Esophagus squamous epithelium (tissue), 5 donors: ENCODE measurements at regions not wholly inside any gene's neighbourhood (a gene's known extent, or its start where the extent isn't known, plus 50 kb on each side); places are given as distances from the start of the nearest gene placed in this dataset.
"Not testable (repeated sequence)": the region's sequence is repeated elsewhere in the genome, so short reads cannot be mapped to it uniquely, and the experiment has no call there.

Experiments used
- DNase-seq: peaks from one replicate; lab custom pipeline; 2025; lab: John Stamatoyannopoulos, UW
- H3K27ac ChIP-seq, 4 donors: fragments of 200-600 bp; sonication (generic); one replicate each; pipeline ENCODE4 v1.5.1; 2016 to 2019; ENCODE audit warnings: mild to moderate bottlenecking in 1 of 4
- H3K27me3 ChIP-seq, 4 donors: fragments of 200-600 bp; sonication (generic); 1 replicate in 3 of 4; 2 replicates in 1 of 4; pipeline versions ENCODE4 v1.5.1 to v1.6.0; 2017 to 2021; ENCODE audit warnings: antibody characterized with exemption in 1 of 4
- H3K36me3 ChIP-seq, 3 donors: fragments of 200-600 bp; sonication (generic); one replicate each; pipeline ENCODE4 v1.5.1; 2016 to 2019
- H3K4me1 ChIP-seq, 3 donors: fragments of 200-600 bp; sonication (generic); one replicate each; pipeline ENCODE4 v1.5.1; 2017 to 2019
- H3K4me3 ChIP-seq, 4 donors: fragments of 200-600 bp; sonication (generic); 1 replicate in 3 of 4; 2 replicates in 1 of 4; pipeline ENCODE4 v1.5.1; 2016 to 2019; ENCODE audit warnings: mild to moderate bottlenecking in 2 of 4, moderate library complexity in 1 of 4
- H3K9me3 ChIP-seq, 3 donors: fragments of 200-600 bp; sonication (generic); one replicate each; pipeline ENCODE4 v1.5.1; 2016 to 2019
- CTCF ChIP-seq, 6 experiments: fragments of 450-650 bp in 4 of 6; fragments of 200-600 bp in 2 of 6; sonication (generic) in 2 of 6; IDR thresholded peaks; one replicate each; pipeline ENCODE4 v1.5.1; 2016 to 2019; ENCODE audit warnings: antibody characterized with exemption in 6 of 6, mild to moderate bottlenecking in 4 of 6, moderate library complexity in 4 of 6
- POLR2A ChIP-seq, 4 donors: fragments of 450-650 bp; IDR thresholded peaks; one replicate each; pipeline ENCODE4 v1.6.1; 2017; ENCODE audit warnings: antibody characterized with exemption in 4 of 4, mild to moderate bottlenecking in 4 of 4, moderate library complexity in 3 of 4
- WGBS, 2 donors: methylation state at CpG; one replicate each; pipeline ENCODE4 v1.1.5; 2018; 5-methylcytosine and 5-hydroxymethylcytosine counted together
- intact Hi-C: fragments of 100-400 bp; cut with DNase I; formaldehyde crosslinking; loops from one replicate; pipeline ENCODE4 v1.15.0; 2022
- donor health status: DM: yes; HTN: yes; CAD: no.

DNA sequence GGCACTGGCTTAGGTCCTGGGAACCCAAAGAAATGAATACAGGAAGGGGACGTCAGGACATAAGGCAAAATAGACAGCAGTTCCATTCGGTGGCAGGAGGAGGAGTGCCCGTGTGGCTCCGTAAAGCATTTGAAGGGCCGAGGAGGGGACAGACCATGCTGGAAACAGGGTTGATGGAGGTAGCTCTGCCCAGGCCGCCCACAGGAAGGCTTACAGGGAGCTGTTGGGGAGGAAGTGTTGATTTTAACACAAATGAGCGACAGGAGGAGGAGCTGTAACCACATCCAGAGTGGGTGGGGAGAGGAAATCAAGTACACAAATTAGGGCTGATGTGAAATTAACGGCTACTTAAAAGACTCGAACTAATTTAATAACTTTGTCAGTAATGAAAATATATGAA is 54.6 kb downstream of the RBFOX3 start:
- H3K4me3 ChIP-seq, result no peak overlapping the region
- no peaks in the 10 kb centered on the region for H3K4me1 ChIP-seq
- DNase-seq, result no peak
- H3K27me3 ChIP-seq, result peaks cover 0 to 53% (median 0%) of the 10 kb centered on the region in 4 donors
- intact Hi-C loops, result no loop called here
- H3K9me3 ChIP-seq, result no peaks in the 10 kb centered on the region
- TF ChIP-seq CTCF (IDR thresholded peaks at IDR 0.05), result no peak
- TF ChIP-seq POLR2A (IDR thresholded peaks at IDR 0.05), result no peak
- no peak overlapping the region for H3K27ac ChIP-seq
- no peaks in the 10 kb centered on the region for H3K36me3 ChIP-seq
- whole genome bisulfite sequencing, 2 donors, result 25 to 48% methylated on average over 9 of the region's 9 CpGs

DNA sequence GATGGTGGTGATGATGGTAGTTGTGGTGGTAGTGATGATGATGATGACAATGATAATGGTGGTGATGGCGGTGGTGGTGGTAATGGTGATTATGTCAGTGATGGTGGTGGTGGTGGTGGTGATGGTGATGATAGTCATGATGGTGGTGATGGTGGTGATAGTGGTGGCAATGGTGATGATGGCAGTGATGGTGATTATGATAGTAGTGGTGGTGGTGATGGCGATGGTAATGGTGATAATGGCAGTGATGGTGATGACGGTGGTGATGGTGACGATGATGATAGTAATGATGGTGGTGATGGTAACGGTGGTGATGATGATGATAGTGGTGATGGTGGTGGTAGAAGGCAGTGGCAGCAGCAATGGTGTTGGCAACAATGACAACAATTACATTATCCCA is 55.3 kb downstream of the RBFOX3 start:
- 81 to 83% methylated on average over 5 of the region's 5 CpGs for WGBS, 2 donors
- no peaks in the 10 kb centered on the region for H3K4me1 ChIP-seq
- intact Hi-C loops, result no loop called here
- H3K9me3 ChIP-seq, result no peaks in the 10 kb centered on the region
- TF ChIP-seq POLR2A (IDR thresholded peaks at IDR 0.05) (no peak), CTCF (IDR thresholded peaks at IDR 0.05) (no peak)
- H3K27ac ChIP-seq, result no peak overlapping the region
- no peaks in the 10 kb centered on the region for H3K36me3 ChIP-seq
- DNase-seq, result no peak
- peaks cover 0 to 46% (median 0%) of the 10 kb centered on the region in 4 donors for H3K27me3 ChIP-seq
- H3K4me3 ChIP-seq, result no peak overlapping the region

- DNase-seq, result not testable (repeated sequence)
- WGBS, 2 donors, result 76 to 82% methylated on average over 5 of the region's 5 CpGs
These were observed 56.5 kb downstream of the RBFOX3 start for GRCh38 chr17:79554346-79554745.

GRCh38 chr17:79552824-79553223 is 58.0 kb downstream of the RBFOX3 start:
- WGBS, 2 donors, result 90 to 91% methylated on average over 1 of the region's 1 CpG
- Histone ChIP-seq H3K9me3 (no peaks in the 10 kb centered on the region), H3K27me3 (peaks cover 0 to 25% (median 0%) of the 10 kb centered on the region in 4 donors), H3K27ac (no peak overlapping the region), H3K4me1 (no peaks in the 10 kb centered on the region), H3K4me3 (no peak overlapping the region), H3K36me3 (no peaks in the 10 kb centered on the region)
- DNase-seq, result no peak
- intact Hi-C loops, result no loop called here
- TF ChIP-seq POLR2A (IDR thresholded peaks at IDR 0.05) (no peak), CTCF (IDR thresholded peaks at IDR 0.05) (no peak)

More at GRCh38 chr17:79554346-79554745, 56.5 kb downstream of the RBFOX3 start:
- H3K9me3 ChIP-seq, H3K36me3 ChIP-seq, H3K4me3 ChIP-seq, H3K4me1 ChIP-seq, H3K27ac ChIP-seq, intact Hi-C loops: not testable (repeated sequence)
- peaks cover 0 to 35% (median 0%) of the 10 kb centered on the region in 4 donors for H3K27me3 ChIP-seq

DNA sequence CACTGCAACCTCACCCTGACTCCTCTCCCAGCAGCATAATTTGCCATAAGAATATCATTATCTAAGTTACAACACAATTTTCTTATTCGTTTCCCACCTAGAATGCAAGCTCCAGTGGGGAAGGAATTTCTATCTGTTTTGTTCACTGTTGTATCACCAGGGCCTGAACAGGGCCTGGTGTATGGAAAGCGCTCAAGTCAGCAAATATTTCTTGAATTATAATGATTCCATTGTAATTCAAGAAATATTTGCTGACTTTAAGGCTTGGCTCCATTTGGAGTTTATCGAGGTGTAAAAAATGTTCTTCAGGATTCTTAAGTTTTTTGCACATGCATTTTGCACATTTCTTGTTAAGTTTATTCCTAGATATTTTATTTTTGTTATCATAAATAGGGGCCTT is 58.4 kb downstream of the RBFOX3 start:
- WGBS, 2 donors, result 75 to 80% methylated on average over 3 of the region's 3 CpGs
- H3K9me3 ChIP-seq, result no peaks in the 10 kb centered on the region

More for the DNA sequence above, 58.4 kb downstream of the RBFOX3 start:
- no peak overlapping the region for H3K27ac ChIP-seq
- no peaks in the 10 kb centered on the region for H3K36me3 ChIP-seq
- no peak overlapping the region for H3K4me3 ChIP-seq
- intact Hi-C loops, result no loop called here
- DNase-seq, result no peak
- H3K27me3 ChIP-seq, result peaks cover 0 to 25% (median 0%) of the 10 kb centered on the region in 4 donors
- no peaks in the 10 kb centered on the region for H3K4me1 ChIP-seq
- TF ChIP-seq POLR2A (IDR thresholded peaks at IDR 0.05) (no peak), CTCF (IDR thresholded peaks at IDR 0.05) (no peak)
